ENCODE measurements at regions not wholly inside any gene's neighbourhood (a gene's known extent, or its start where the extent isn't known, plus 50 kb on each side); places are given as distances from the start of the nearest gene placed in this dataset.

GRCh38 chr17:71379512-71379911 is 741.3 kb upstream of the SOX9 start:
- Histone ChIP-seq H2AFZ (ENCODE audit: low read length) (no peak overlapping the region), H3K27ac (ENCODE audit: low read depth, low read length, poor library complexity, severe bottlenecking) (no peak overlapping the region), H3K79me2 (ENCODE audit: insufficient read depth, low read length) (no peaks in the 10 kb centered on the region), H3F3A (ENCODE audit: insufficient read depth, low read length) (no peaks in the 10 kb centered on the region), H3K27me3 (ENCODE audit: insufficient read depth, low read length) (no peaks in the 10 kb centered on the region), H3K4me1 (ENCODE audit: insufficient read depth, low read length, severe bottlenecking) (no peaks in the 10 kb centered on the region), H3K9me3 (ENCODE audit: low read length) (no peaks in the 10 kb centered on the region), H3K9me2 (ENCODE audit: low read depth, low read length) (no peaks in the 10 kb centered on the region), H3K9ac (ENCODE audit: low read length) (no peak overlapping the region), H3K4me3 (ENCODE audit: low read depth, low read length, poor library complexity, severe bottlenecking) (no peak overlapping the region), H4K20me1 (ENCODE audit: insufficient read depth, low read length) (no peaks in the 10 kb centered on the region), H3K36me3 (ENCODE audit: insufficient read depth, low read length) (no peaks in the 10 kb centered on the region), H3K4me2 (ENCODE audit: low read length) (no peak overlapping the region)
- TF ChIP-seq CTCF (IDR thresholded peaks at IDR 0.05; ENCODE audit: low read length) (no peak), EZH2 (IDR thresholded peaks at IDR 0.05; ENCODE audit: borderline replicate concordance, low read length) (no peak)

- H2AFZ ChIP-seq (ENCODE audit: low read length) = no peak overlapping the region
- H4K20me1 ChIP-seq (ENCODE audit: insufficient read depth, low read length) = no peaks in the 10 kb centered on the region
- TF ChIP-seq CTCF (IDR thresholded peaks at IDR 0.05; ENCODE audit: low read length) = no peak
- no peak for TF ChIP-seq EZH2 (IDR thresholded peaks at IDR 0.05; ENCODE audit: borderline replicate concordance, low read length)
- H3K36me3 ChIP-seq (ENCODE audit: insufficient read depth, low read length) = no peaks in the 10 kb centered on the region
- no peak overlapping the region for H3K4me2 ChIP-seq (ENCODE audit: low read length)
- H3F3A ChIP-seq (ENCODE audit: insufficient read depth, low read length) = no peaks in the 10 kb centered on the region
- no peaks in the 10 kb centered on the region for H3K4me1 ChIP-seq (ENCODE audit: insufficient read depth, low read length, severe bottlenecking)
- no peak overlapping the region for H3K9ac ChIP-seq (ENCODE audit: low read length)
- H3K9me3 ChIP-seq (ENCODE audit: low read length) = no peaks in the 10 kb centered on the region
- H3K9me2 ChIP-seq (ENCODE audit: low read depth, low read length) = no peaks in the 10 kb centered on the region
- no peak overlapping the region for H3K27ac ChIP-seq (ENCODE audit: low read depth, low read length, poor library complexity, severe bottlenecking)
- no peak overlapping the region for H3K4me3 ChIP-seq (ENCODE audit: low read depth, low read length, poor library complexity, severe bottlenecking)
- H3K79me2 ChIP-seq (ENCODE audit: insufficient read depth, low read length) = no peaks in the 10 kb centered on the region
- no peaks in the 10 kb centered on the region for H3K27me3 ChIP-seq (ENCODE audit: insufficient read depth, low read length)
These were observed 740.3 kb upstream of the SOX9 start for GRCh38 chr17:71380535-71380934.

- H3K79me2 ChIP-seq (ENCODE audit: insufficient read depth, low read length) = no peaks in the 10 kb centered on the region
- TF ChIP-seq EZH2 (IDR thresholded peaks at IDR 0.05; ENCODE audit: borderline replicate concordance, low read length) (no peak), CTCF (IDR thresholded peaks at IDR 0.05; ENCODE audit: low read length) (no peak)
- H3K36me3 ChIP-seq (ENCODE audit: insufficient read depth, low read length) = no peaks in the 10 kb centered on the region
- no peaks in the 10 kb centered on the region for H3F3A ChIP-seq (ENCODE audit: insufficient read depth, low read length)
- no peak overlapping the region for H3K27ac ChIP-seq (ENCODE audit: low read depth, low read length, poor library complexity, severe bottlenecking)
- H3K4me1 ChIP-seq (ENCODE audit: insufficient read depth, low read length, severe bottlenecking) = no peaks in the 10 kb centered on the region
- no peaks in the 10 kb centered on the region for H3K9me2 ChIP-seq (ENCODE audit: low read depth, low read length)
- no peaks in the 10 kb centered on the region for H3K9me3 ChIP-seq (ENCODE audit: low read length)
- H3K9ac ChIP-seq (ENCODE audit: low read length) = no peak overlapping the region
- no peak overlapping the region for H2AFZ ChIP-seq (ENCODE audit: low read length)
- H3K4me3 ChIP-seq (ENCODE audit: low read depth, low read length, poor library complexity, severe bottlenecking) = no peak overlapping the region
- no peaks in the 10 kb centered on the region for H4K20me1 ChIP-seq (ENCODE audit: insufficient read depth, low read length)
- no peaks in the 10 kb centered on the region for H3K27me3 ChIP-seq (ENCODE audit: insufficient read depth, low read length)
- H3K4me2 ChIP-seq (ENCODE audit: low read length) = no peak overlapping the region
These were observed 739.9 kb upstream of the SOX9 start for GRCh38 chr17:71380936-71381335.

Data from OCI-LY1 (cell line).